ENCODE measurements at regions not wholly inside any gene's neighbourhood (a gene's known extent, or its start where the extent isn't known, plus 50 kb on each side); places are given as distances from the start of the nearest gene placed in this dataset.
"Not testable (repeated sequence)": the region's sequence is repeated elsewhere in the genome, so short reads cannot be mapped to it uniquely, and the experiment has no call there.

DNA sequence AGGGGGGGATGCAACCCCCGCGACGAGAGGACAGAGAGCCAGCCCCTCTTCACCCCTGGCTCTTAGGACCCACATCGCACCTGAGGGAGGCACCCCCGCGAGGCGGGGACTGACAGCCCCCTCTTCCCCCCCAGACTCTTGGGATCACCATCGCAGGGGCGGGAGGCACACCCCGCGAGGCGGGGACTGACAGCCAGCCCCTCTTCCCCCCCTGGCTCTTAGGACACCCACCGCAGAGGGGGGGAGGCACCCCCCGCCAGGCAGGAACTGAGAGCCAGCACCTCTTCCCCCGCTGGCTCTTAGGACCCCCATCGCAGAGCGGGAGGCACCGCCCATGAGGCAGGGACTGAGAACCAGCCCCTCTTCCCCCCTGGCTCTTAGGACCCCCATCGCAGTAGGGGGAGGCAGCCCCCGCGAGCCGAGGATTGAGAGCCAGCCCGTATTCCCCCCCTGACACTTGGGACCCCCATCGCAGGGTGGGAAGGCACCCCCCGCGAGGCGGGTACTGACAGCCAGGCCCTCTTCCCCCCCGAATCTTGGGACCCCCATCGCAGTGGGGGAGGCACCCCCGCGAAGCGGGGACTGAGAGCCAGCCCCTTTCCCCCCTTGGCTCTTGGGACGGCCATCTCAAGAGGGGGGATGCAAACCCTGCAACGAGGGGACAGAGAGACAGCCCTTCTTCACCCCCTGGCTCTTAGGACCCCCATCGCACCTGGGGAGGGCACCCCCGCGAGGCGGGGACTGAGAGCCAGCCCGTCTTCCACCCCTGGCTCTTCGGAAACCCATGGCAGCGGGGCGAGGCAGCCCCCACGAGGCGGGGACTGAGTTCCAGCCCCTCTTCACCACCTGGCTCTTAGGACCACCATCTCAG is 2425.1 kb upstream of the PCDH20 start:
- no peak for DNase-seq (ENCODE audit: low read depth)

DNA sequence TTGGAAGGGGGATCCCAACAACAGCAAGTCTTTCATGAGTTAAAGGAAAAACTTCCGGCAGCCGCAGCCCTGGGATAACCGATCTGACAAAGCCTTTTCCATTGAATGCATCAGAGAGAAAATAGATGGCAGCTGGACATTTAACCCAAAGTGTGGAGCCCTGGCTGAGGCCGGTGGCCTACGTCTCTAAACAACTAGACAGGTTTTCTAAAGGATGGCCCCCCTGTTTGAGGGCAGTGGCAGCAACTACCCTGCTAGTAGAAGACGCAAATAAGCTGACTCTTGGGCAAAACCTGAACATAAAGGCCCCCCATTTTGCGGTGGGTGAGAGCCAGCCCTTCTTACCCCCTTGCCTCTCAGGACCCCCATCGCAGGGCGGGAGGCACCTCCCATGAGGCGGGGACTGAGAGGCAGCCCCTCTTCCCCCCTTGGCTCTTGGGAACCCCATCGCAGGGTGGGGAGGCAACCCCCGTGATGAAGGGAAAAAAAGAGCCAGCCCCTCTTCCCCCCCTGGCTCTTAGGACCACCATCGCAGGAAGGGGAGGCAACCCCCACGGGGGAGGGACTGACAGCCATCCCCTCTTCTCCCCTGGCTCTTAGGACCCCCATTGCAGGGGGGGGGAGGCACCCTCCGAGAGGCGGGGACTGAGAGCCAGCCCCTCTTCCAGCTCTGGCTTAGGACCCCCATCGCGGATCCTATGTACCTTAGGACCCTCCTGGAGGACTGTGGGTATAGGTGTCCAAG is 2422.9 kb upstream of the PCDH20 start:
- no peak for DNase-seq (ENCODE audit: low read depth)

DNA sequence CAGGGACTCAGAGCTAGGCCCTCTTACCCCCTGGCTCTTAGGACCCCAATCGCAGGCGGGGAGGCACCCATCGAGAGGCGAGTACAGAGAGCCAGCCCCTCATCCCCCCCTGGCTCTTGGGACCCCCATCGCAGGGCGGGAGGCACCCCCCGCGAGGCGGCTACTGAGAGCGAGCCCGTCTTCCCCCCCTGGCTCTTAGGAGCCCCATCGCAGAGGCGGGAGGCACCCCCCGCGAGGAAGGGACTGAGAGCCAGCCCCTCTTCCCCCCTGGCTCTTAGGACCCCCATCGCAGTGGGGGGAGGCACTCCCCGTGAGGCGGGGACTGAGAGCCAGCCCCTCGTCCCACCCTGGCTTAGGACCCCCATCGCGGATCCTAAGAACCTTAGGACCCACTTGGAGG is 2422.1 kb upstream of the PCDH20 start:
- not testable (repeated sequence) for DNase-seq (ENCODE audit: low read depth)

DNA sequence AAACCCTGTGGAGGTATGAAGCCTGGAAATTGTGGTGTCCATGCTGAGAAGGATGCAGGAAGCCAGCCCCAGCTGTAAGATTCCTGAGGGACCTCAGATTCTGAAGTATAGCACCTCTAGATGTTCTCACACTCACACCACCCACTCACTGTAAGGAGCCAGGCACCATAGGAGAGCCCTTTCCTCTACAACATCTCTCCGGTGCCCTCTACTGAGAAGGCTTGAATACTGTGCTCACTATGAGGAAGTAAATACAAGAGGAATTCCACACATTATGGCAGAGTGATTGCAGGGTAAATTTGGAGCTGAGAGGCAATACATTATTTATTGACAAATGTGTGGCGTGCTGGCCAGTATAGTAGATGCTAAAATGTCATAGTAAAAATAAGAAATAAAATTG is 2414.0 kb upstream of the PCDH20 start:
- DNase-seq (ENCODE audit: low read depth): not testable (repeated sequence)

DNA sequence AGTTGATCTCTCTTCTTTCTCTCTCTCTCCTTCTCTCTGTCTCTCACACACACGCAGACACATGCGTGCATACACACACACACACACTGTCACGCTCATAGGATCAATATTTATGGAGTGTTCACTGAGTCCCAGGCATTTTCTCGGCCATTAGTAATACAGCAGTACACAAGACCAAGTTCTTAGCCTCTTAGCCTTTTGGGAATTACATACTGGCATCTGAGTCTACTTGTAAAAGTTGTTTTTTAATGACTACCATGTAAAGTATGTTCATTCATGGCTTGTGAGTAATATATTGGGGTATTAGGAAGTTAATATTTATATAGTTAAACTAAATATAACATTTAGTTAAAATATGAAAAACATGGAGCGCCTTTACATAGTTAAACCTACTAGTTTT is 2406.1 kb upstream of the PCDH20 start:
- not testable (repeated sequence) for DNase-seq (ENCODE audit: low read depth)

DNA sequence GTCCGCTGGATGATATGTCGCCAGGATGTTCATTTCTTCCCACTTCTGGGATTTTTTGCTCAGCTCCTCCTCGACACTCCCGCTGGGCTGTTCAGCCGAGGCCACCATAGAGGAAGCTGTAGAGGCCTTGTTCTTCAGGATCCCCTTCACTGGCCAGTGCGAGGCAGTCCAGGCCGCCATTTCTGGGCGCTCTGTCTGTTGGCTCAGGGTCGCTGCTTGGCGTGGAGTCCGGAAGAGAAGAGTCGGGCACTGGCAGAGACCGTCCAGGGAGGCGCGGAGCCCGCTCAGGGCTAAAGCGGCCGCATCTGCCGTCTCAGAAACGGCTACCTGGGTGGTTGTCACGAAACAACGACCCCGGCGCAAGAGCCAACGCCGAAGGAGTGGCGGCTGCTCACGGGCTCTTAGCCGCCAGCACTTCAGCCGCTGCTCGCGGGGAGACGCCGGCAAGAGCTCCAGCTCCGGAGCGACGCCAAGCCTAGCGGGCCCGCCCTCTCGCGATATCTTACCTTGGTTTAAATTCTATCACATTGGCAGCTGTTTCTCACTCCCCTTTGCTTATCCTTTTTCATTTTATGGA is 2395.9 kb upstream of the PCDH20 start:
- DNase-seq (ENCODE audit: low read depth): not testable (repeated sequence)

DNA sequence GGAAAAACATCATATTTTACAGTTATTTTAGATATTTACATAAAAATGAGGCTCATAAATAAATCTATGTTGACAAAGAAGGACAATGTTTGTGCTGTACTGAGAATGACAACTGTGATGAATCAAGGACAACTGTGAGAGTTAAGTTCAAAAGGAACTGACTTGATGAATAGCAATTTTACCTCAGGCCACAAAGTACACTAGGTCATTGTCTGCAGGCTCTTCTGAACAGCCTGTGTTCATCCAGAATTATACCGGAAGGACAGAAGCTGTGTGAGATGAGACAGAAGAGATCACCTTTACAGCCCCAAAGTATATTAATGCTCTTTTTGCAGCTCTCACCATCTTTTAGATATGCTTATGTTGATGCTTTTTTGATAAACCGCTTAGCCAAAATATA is 2375.5 kb upstream of the PCDH20 start:
- not testable (repeated sequence) for DNase-seq (ENCODE audit: low read depth)

DNA sequence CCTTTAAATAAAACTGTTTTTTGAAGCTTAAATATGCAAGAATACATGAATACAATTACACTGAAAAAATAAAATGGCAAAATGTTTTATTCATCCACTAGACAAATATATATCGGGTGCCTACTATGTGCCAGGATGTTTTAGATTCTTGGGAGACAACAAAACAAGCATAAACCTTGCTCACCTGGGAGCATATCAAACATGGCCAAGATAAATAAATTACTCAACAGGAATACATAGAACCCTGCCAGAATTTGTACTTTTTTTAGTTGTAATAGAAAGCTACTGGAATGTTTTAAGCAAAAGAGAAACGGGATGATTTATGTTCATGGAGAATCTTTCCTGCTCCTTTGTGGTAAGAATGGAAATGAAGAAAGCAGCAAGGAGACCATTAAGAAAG is 2358.5 kb upstream of the PCDH20 start:
- no peak for DNase-seq (ENCODE audit: low read depth)

DNA sequence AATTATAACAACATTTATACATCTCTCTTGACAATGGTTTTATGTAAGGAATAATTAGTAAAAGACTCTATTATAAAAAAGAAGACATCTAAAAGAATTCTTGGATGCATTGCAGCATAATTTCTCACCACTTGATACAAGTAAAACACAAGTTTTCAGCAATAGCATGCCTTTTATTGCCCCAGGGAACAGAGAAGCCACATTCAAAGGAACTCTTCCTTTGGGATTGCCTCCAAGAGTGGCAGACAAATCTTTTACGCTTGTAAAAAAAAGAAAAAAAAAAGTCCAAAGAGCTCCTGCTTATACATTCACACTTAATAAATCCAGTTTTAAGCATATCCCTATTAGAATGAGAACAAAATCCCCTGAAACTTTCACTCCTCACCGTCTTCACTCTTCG is 2357.8 kb upstream of the PCDH20 start:
- DNase-seq (ENCODE audit: low read depth): no peak

DNA sequence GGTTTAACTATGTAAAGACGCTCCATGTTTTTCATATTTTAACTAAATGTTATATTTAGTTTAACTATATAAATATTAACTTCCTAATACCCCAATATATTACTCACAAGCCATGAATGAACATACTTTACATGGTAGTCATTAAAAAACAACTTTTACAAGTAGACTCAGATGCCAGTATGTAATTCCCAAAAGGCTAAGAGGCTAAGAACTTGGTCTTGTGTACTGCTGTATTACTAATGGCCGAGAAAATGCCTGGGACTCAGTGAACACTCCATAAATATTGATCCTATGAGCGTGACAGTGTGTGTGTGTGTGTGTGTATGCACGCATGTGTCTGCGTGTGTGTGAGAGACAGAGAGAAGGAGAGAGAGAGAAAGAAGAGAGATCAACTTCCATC is 2342.0 kb upstream of the PCDH20 start:
- DNase-seq (ENCODE audit: low read depth): not testable (repeated sequence)

DNA sequence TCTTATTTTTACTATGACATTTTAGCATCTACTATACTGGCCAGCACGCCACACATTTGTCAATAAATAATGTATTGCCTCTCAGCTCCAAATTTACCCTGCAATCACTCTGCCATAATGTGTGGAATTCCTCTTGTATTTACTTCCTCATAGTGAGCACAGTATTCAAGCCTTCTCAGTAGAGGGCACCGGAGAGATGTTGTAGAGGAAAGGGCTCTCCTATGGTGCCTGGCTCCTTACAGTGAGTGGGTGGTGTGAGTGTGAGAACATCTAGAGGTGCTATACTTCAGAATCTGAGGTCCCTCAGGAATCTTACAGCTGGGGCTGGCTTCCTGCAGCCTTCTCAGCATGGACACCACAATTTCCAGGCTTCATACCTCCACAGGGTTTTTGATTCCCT is 2334.2 kb upstream of the PCDH20 start:
- DNase-seq (ENCODE audit: low read depth): not testable (repeated sequence)

DNA sequence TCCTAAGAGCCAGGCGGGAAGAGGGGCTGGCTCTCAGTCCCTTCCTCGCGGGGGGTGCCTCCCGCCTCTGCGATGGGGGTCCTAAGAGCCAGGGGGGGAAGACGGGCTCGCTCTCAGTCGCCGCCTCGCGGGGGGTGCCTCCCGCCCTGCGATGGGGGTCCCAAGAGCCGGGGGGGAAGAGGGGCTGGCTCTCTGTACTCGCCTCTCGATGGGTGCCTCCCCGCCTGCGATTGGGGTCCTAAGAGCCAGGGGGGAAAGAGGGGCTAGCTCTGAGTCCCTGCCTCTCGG is 2326.1 kb upstream of the PCDH20 start:
- not testable (repeated sequence) for DNase-seq (ENCODE audit: low read depth)

DNA sequence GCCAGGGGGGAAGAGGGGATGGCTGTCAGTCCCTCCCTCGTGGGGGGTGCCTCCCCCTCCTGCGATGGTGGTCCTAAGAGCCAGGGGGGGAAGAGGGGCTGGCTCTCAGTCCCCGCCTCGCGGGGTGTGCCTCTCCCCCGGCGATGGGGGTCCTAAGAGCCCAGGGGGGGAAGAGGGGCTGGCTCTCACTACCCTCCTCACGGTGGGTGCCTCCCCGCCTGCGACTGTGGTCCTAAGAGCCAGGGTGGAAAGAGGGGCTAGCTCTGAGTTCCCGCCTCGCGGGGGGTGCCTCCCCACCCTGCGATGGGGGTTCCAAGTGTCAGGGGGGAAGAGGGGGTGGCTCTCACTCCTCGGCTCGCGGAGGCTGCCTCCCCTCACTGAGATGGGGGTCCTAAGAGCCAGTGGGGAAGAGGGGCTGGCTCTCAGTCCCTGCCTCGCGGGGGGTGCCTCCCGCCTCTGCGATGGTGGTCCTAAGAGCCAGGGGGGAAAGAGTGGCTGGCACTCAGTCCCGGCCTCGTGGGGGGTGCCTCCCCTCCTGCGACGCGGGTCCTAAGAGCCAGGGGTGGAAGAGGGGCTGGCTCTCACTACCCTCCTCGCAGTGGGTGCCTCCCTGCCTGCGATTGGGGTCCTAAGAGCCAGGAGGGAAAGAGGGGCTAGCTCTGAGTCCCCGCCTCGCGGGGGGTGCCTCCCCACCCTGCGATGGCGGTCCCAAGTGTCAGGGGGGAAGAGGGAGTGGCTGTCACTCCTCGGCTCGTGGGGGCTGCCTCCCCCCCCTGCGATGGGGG is 2325.6 kb upstream of the PCDH20 start:
- DNase-seq (ENCODE audit: low read depth): no peak

DNA sequence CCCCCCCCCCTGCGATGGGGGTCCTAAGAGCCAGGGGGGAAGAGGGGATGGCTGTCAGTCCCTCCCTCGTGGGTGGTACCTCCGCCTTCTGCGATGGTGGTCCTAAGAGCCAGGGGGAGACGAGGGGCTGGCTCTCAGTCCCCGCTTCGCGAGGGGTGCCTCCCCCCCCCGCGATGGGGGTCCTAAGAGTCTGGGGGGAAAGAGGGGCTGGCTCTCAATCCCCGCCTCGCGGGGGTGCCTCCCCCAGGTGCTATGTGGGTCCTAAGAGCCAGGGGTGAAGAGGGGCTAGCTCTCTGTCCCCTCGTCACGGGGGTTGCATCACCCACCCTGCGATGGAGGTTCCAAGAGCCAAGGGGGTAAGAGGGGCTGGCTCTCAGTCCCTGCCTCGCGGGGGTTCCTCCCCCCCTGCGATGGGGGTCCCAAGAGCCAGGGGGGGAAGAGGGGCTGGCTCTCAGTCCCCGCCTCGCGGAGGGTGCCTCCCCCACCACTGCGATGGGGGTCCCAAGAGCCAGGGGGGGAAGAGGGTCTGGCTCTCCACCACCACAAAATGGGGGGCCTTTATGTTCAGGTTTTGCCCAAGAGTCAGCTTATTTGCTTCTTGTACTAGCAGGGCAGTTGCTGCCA is 2323.6 kb upstream of the PCDH20 start:
- not testable (repeated sequence) for DNase-seq (ENCODE audit: low read depth)

DNA sequence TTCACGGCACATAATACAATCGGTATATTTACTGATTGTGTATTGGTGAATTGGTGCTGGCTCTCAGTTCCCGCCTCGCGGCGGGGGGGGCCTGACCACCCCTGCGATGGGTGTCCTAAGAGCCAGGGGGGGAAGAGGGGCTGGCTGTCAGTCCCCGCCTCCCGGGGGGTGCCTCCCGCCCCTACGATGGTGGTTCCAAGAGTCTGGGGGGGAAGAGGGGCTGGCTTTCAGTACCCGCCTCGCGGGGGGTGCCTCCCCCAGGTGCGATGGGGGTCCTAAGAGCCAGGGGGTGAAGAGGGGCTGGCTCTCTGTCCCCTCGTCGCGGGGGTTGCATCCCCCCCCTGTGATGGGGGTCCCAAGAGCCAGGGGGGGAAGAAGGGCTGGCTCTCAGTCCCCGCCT is 2321.8 kb upstream of the PCDH20 start:
- no peak for DNase-seq (ENCODE audit: low read depth)

DNA sequence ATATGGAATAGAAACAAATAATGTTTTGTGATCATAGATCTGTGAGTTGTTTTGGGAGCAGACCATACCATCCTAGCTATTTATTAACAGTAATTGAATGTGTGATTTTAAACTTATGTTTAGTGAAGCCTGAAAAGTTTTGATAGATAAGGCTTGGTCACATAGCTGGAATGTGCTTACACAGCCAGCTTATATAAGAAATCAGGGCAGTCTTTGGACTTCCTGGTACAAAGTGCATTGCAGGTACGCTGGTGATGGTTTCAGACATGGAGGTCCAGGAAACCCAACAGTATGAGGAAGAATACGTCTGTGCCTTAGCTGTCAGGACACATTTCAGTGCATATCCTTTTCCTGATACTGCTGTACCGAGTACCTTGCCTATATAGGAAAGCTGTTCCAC is 2316.2 kb upstream of the PCDH20 start:
- DNase-seq (ENCODE audit: low read depth): no peak

DNA sequence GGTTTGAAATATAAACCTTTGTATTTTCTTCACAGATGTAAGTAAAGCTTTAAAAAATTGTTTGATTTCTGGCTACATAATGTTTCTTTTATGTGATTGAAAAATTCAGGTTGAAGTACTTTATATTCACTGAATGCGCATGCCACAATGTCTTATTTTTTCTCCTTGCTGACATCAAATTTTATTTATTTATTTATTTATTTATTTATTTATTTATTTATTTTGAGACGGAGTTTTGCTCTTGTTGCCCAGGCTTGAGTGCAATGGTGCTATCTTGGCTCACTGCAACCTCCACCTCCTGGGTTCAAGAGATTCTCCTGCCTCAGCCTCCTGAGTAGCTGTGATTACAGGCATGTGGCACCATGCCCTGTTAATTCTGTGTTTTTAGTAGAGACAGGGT is 2296.5 kb upstream of the PCDH20 start:
- not testable (repeated sequence) for DNase-seq (ENCODE audit: low read depth)

DNA sequence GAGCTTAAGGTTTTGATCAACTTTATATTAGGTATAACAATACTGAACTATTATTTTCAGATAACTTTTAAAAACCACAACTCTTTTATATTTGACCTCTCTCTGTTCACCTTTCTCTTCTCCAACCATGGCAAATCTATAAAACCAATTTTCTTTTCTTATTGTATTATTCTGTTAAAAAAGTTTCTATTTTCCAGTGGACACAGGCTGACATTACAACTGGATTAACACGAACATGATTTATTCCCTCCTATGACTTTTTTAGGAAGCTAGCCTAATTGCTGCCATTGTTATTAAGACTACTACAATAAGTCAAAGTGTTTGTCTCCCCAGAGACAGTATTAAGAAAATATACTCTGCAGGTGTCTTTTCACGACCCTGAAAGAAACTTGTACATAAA is 2291.1 kb upstream of the PCDH20 start:
- no peak for DNase-seq (ENCODE audit: low read depth)

DNA sequence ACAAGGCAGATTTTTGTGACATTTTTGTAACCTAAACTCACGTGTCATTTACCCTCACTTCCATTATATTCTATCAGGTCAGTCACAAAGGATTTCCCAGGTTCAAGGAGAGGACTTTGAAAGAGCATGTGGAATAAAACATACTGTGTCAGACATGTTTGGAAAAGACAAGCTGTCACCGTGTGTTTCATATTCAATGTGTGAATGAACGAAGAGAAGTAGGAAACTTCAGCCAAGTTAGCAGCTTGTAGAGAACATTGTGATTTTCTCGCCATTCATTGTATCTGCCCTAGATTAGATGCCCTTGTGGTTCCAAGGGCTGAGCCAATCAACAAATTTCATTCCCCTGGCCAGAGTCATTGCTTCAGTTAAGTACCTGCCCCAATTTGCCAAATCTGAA is 2288.9 kb upstream of the PCDH20 start:
- no peak for DNase-seq (ENCODE audit: low read depth)

DNA sequence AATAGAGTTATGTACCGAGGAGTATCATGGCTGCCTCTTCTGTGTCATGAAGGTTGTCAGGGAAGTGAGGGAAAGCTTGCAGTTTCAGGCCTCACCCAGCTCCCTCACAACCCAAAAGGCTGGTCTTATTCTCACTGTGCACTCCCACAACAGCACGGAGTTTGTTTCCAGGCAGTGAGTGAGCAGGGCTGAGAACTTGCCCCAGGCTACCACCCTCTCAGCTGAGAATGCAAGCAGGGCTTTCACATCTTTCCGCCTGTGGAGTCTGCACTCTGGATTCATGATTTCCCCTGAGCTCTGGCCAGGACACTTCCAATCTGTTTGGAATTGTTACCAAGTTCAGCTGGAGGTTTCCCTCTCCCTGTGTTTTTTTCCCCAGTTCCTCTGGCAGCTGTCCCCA is 2284.7 kb upstream of the PCDH20 start:
- no peak for DNase-seq (ENCODE audit: low read depth)

DNA sequence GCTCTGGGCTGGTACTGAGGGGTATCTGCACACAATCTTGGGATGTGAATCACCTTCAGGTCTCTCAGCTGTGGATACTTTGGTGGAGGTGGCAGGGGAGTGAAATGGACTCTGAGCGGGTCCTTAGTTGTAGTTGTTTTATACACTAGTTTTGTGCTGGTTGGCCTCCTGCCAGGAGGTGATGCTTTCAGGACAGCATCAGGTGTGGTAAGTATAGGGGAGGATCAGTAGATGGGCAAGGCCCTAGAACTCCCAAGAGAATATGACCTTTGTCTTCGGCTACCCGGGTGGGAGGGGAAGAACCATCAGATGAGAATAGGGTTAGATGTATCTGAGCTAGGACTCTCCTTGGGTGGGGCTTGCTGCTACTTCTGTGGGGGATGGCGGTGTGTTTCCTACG is 2284.3 kb upstream of the PCDH20 start:
- no peak for DNase-seq (ENCODE audit: low read depth)

DNA sequence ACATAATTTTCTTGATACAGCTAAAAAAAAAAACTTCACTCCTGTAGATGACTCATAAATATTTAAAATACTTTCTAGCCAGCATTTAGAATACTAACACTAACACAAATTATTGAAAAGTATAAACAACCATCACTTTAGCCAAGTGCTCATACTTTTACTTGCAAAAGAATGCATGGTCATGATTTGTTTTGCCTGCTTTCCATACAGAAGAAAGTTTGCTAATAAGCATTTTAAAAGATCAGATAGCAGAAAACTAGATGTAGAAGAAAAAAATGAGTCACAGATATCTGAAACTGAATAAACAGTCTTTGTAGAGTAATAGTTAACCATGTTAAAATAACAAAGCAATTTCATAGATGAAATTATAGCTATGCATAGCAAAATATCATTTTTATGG is 2280.4 kb upstream of the PCDH20 start:
- DNase-seq (ENCODE audit: low read depth): peak; percentile 90

All from iris pigment epithelial cell (primary cell).